ENCODE measurements at regions not wholly inside any gene's neighbourhood (a gene's known extent, or its start where the extent isn't known, plus 50 kb on each side); places are given as distances from the start of the nearest gene placed in this dataset.

GRCh38 chr2:34737146-34737545, 1138.0 kb upstream of the FAM98A start:
- no peaks in the 10 kb centered on the region for H3K79me2 ChIP-seq (replicated peaks; ENCODE audit: insufficient read depth, low read length)
- no peak overlapping the region for H3K27ac ChIP-seq (ENCODE audit: low read length)
- TF ChIP-seq EZH2 (IDR thresholded peaks at IDR 0.05; ENCODE audit: borderline replicate concordance, insufficient read depth, low read length, poor library complexity, severe bottlenecking): no peak
- no peak for TF ChIP-seq POLR2AphosphoS5 (IDR thresholded peaks at IDR 0.05)
- TF ChIP-seq EP300 (conservative IDR thresholded peaks at IDR 0.05; ENCODE audit: poor library complexity, severe bottlenecking): no peak
- TF ChIP-seq, protein P1, sequence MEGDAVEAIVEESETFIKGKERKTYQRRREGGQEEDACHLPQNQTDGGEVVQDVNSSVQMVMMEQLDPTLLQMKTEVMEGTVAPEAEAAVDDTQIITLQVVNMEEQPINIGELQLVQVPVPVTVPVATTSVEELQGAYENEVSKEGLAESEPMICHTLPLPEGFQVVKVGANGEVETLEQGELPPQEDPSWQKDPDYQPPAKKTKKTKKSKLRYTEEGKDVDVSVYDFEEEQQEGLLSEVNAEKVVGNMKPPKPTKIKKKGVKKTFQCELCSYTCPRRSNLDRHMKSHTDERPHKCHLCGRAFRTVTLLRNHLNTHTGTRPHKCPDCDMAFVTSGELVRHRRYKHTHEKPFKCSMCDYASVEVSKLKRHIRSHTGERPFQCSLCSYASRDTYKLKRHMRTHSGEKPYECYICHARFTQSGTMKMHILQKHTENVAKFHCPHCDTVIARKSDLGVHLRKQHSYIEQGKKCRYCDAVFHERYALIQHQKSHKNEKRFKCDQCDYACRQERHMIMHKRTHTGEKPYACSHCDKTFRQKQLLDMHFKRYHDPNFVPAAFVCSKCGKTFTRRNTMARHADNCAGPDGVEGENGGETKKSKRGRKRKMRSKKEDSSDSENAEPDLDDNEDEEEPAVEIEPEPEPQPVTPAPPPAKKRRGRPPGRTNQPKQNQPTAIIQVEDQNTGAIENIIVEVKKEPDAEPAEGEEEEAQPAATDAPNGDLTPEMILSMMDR (IDR thresholded peaks at IDR 0.05; ENCODE audit: poor library complexity, severe bottlenecking): no peak
- TF ChIP-seq TAF1 (IDR thresholded peaks at IDR 0.05; ENCODE audit: low read depth): no peak
- TF ChIP-seq SMC3 (conservative IDR thresholded peaks at IDR 0.05; ENCODE audit: poor library complexity): no peak
- no peak for TF ChIP-seq MXI1 (conservative IDR thresholded peaks at IDR 0.05; ENCODE audit: poor library complexity, severe bottlenecking)
- TF ChIP-seq REST (IDR thresholded peaks at IDR 0.05; ENCODE audit: borderline replicate concordance): no peak
- TF ChIP-seq RAD21 (conservative IDR thresholded peaks at IDR 0.05): no peak
- H3F3A ChIP-seq (ENCODE audit: insufficient read depth, low read length, poor library complexity, severe bottlenecking): no peaks in the 10 kb centered on the region
- H4K20me1 ChIP-seq (ENCODE audit: insufficient read depth): no peaks in the 10 kb centered on the region
- no peak overlapping the region for H3K4me3 ChIP-seq (ENCODE audit: low read length)
- no peak overlapping the region for H2AFZ ChIP-seq (ENCODE audit: low read depth, low read length)
- no peaks in the 10 kb centered on the region for H3K27me3 ChIP-seq (ENCODE audit: insufficient read depth, low read depth, low read length)
- H3K4me2 ChIP-seq (ENCODE audit: low read length): no peak overlapping the region
- no peaks in the 10 kb centered on the region for H3K36me3 ChIP-seq (ENCODE audit: insufficient read depth, low read length)
- no peak overlapping the region for H3K9ac ChIP-seq (ENCODE audit: low read length)
- H3K9me3 ChIP-seq (ENCODE audit: low read length): no peaks in the 10 kb centered on the region
- no peaks in the 10 kb centered on the region for H3K9me2 ChIP-seq (ENCODE audit: insufficient read depth, low read length)

- Histone ChIP-seq H3K36me3 (ENCODE audit: insufficient read depth, low read length) (no peaks in the 10 kb centered on the region), H3K27me3 (ENCODE audit: insufficient read depth, low read depth, low read length) (no peaks in the 10 kb centered on the region), H3K4me3 (ENCODE audit: low read length) (no peak overlapping the region), H3K4me2 (ENCODE audit: low read length) (no peak overlapping the region), H3K9me2 (ENCODE audit: insufficient read depth, low read length) (no peaks in the 10 kb centered on the region), H3K79me2 (replicated peaks; ENCODE audit: insufficient read depth, low read length) (no peaks in the 10 kb centered on the region), H3F3A (ENCODE audit: insufficient read depth, low read length, poor library complexity, severe bottlenecking) (no peaks in the 10 kb centered on the region), H3K9ac (ENCODE audit: low read length) (no peak overlapping the region), H2AFZ (ENCODE audit: low read depth, low read length) (no peak overlapping the region), H3K27ac (ENCODE audit: low read length) (no peak overlapping the region), H4K20me1 (ENCODE audit: insufficient read depth) (no peaks in the 10 kb centered on the region), H3K9me3 (ENCODE audit: low read length) (no peaks in the 10 kb centered on the region)
- TF ChIP-seq TAF1 (IDR thresholded peaks at IDR 0.05; ENCODE audit: low read depth): no peak
- no peak for TF ChIP-seq POLR2AphosphoS5 (IDR thresholded peaks at IDR 0.05)
- no peak for TF ChIP-seq EP300 (conservative IDR thresholded peaks at IDR 0.05; ENCODE audit: poor library complexity, severe bottlenecking)
Measured at GRCh38 chr2:34736482-34736881, 1137.4 kb upstream of the FAM98A start.

DNA sequence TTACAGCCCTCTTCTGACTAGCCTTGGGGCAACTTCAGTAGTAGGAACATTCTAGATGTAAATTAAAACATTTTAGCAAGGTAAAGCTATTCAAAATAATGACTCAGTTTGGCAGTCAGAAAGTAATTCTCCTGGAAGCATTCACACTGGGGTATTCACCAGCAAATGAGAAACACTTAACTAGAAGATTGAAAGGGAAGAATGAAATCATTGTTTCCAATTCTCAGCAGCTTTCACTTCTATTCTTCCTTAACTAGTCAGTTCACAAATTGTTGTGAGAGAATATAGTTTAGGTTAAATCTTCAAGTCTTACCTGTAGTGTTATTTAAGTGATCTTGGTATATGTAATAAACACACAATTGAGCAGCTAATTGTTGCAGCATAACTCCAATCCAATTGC, 1135.6 kb upstream of the FAM98A start:
- Histone ChIP-seq H3K36me3 (ENCODE audit: insufficient read depth, low read length) (no peaks in the 10 kb centered on the region), H3K9me3 (ENCODE audit: low read length) (no peaks in the 10 kb centered on the region), H3K27me3 (ENCODE audit: insufficient read depth, low read depth, low read length) (no peaks in the 10 kb centered on the region), H3K9me2 (ENCODE audit: insufficient read depth, low read length) (no peaks in the 10 kb centered on the region), H2AFZ (ENCODE audit: low read depth, low read length) (no peak overlapping the region), H3K9ac (ENCODE audit: low read length) (no peak overlapping the region), H3K4me2 (ENCODE audit: low read length) (no peak overlapping the region), H4K20me1 (ENCODE audit: insufficient read depth) (no peaks in the 10 kb centered on the region), H3K4me3 (ENCODE audit: low read length) (no peak overlapping the region), H3K79me2 (replicated peaks; ENCODE audit: insufficient read depth, low read length) (no peaks in the 10 kb centered on the region), H3F3A (ENCODE audit: insufficient read depth, low read length, poor library complexity, severe bottlenecking) (no peaks in the 10 kb centered on the region), H3K27ac (ENCODE audit: low read length) (no peak overlapping the region)
- no peak for TF ChIP-seq EP300 (conservative IDR thresholded peaks at IDR 0.05; ENCODE audit: poor library complexity, severe bottlenecking)
- no peak for TF ChIP-seq POLR2AphosphoS5 (IDR thresholded peaks at IDR 0.05)
- no peak for TF ChIP-seq TAF1 (IDR thresholded peaks at IDR 0.05; ENCODE audit: low read depth)
- no peak for TF ChIP-seq SMC3 (conservative IDR thresholded peaks at IDR 0.05; ENCODE audit: poor library complexity)
- no peak for TF ChIP-seq REST (IDR thresholded peaks at IDR 0.05; ENCODE audit: borderline replicate concordance)
- TF ChIP-seq MXI1 (conservative IDR thresholded peaks at IDR 0.05; ENCODE audit: poor library complexity, severe bottlenecking): no peak
- no peak for TF ChIP-seq RAD21 (conservative IDR thresholded peaks at IDR 0.05)
- TF ChIP-seq, protein P1 (IDR thresholded peaks at IDR 0.05; ENCODE audit: poor library complexity, severe bottlenecking): no peak
- no peak for TF ChIP-seq EZH2 (IDR thresholded peaks at IDR 0.05; ENCODE audit: borderline replicate concordance, insufficient read depth, low read length, poor library complexity, severe bottlenecking)
